ENCODE measurements at regions not wholly inside any gene's neighbourhood (a gene's known extent, or its start where the extent isn't known, plus 50 kb on each side); places are given as distances from the start of the nearest gene placed in this dataset.

DNA sequence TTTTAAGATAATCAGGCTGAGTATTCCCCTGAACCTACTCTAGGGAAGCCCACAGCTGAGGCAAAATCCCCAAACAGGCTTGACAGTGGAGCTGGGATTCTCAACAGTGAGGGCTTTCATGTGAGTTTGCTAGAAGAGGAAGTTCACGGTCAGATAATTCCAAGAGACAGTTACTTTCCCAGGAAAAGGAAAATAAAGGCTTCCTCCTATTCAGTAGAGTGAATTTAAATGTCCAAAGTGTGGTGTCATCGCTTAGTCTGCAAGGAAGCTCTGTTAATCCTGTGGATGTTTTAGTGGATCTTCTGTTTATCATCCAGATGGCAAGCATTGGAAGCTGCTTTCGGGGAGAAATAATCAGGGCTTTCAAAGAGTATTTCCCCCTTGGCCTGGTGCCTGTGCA lies 119.8 kb downstream of the RPIA start:
- Mint-ChIP-seq H3K36me3 (ENCODE audit: insufficient read depth in 1 of 3, low read depth in 3 of 3) (peaks cover 14 to 25% (median 24%) of the 10 kb centered on the region in 3 experiments; a peak in 6 of 7 replicates), H3K27me3 (ENCODE audit: low read depth) (peaks cover 5% of the 10 kb centered on the region), H3K27ac (no peak overlapping the region), H3K9me3 (peaks cover 76 to 97% of the 10 kb centered on the region in 2 experiments), H3K4me1 (no peaks in the 10 kb centered on the region), H3K4me3 (no peak overlapping the region)
- no peak for DNase-seq
- no peaks in the 10 kb centered on the region for H3K79me1 ChIP-seq (ENCODE audit: insufficient read depth, low read depth, low read length, poor library complexity, severe bottlenecking)
- no peak overlapping the region for H3T11ph ChIP-seq (ENCODE audit: low read length)
- H2BK15ac ChIP-seq (ENCODE audit: low read depth, low read length): no peak overlapping the region
- no peak overlapping the region for H2BK5ac ChIP-seq (ENCODE audit: insufficient read length, low read length)
- H3K23me2 ChIP-seq (ENCODE audit: insufficient read length, low read depth, low read length, poor library complexity, severe bottlenecking): no peaks in the 10 kb centered on the region
- H2AFZ ChIP-seq (ENCODE audit: low read length): no peak overlapping the region
- no peak overlapping the region for H2BK20ac ChIP-seq (ENCODE audit: low read depth, low read length, poor library complexity, severe bottlenecking)
- H4K5ac ChIP-seq (ENCODE audit: insufficient read length, low read depth, low read length): no peak overlapping the region
- H3K56ac ChIP-seq (ENCODE audit: insufficient read length, low read depth, low read length): no peak overlapping the region
- no peak overlapping the region for H3K9ac ChIP-seq (ENCODE audit: extremely low read depth, insufficient read length, low read length)
- no peak overlapping the region for H4K91ac ChIP-seq (ENCODE audit: insufficient read length, low read depth, low read length)
- no CpG with 5 or more reads among the region's 3 CpGs for WGBS (ENCODE audit: extremely low coverage, insufficient read length, low lambda C conversion rate)
- no peaks in the 10 kb centered on the region for H3K4me1 ChIP-seq (ENCODE audit: insufficient read depth, low read length)
- peaks cover 18% of the 10 kb centered on the region for H3K9me3 ChIP-seq (ENCODE audit: control insufficient read depth, low read depth, low read length)
- no peak overlapping the region for H3K18ac ChIP-seq (ENCODE audit: insufficient read length, low read depth, low read length)
- no peaks in the 10 kb centered on the region for H3K79me2 ChIP-seq (ENCODE audit: insufficient read depth, low read length)
- no peak overlapping the region for H4K8ac ChIP-seq (replicated peaks; ENCODE audit: insufficient read length, low read depth, low read length)
- no peak overlapping the region for H3K14ac ChIP-seq (ENCODE audit: insufficient read depth, low read length)
- no peak for TF ChIP-seq CTCF (conservative IDR thresholded peaks at IDR 0.05)
- no peak overlapping the region for H3K27ac ChIP-seq (ENCODE audit: insufficient read length, low read depth, low read length)
- H2BK12ac ChIP-seq (ENCODE audit: insufficient read length, low read depth, low read length): no peak overlapping the region
- no peak overlapping the region for H3K23ac ChIP-seq (ENCODE audit: insufficient read length, low read depth, low read length)
- no peak overlapping the region for H3K4me2 ChIP-seq (ENCODE audit: insufficient read depth, insufficient read length, low read length)
- no peak overlapping the region for H3K4ac ChIP-seq (ENCODE audit: low read depth, low read length)
- H3K27me3 ChIP-seq (ENCODE audit: insufficient read depth, low read length): no peaks in the 10 kb centered on the region
- H2AK5ac ChIP-seq (ENCODE audit: insufficient read length, low read length): no peak overlapping the region
- H2BK120ac ChIP-seq (ENCODE audit: low read depth, low read length, poor library complexity, severe bottlenecking): no peak overlapping the region
- H4K20me1 ChIP-seq (ENCODE audit: control insufficient read depth, insufficient read depth, insufficient read length): no peaks in the 10 kb centered on the region
